HG03469 (cell line): ENCODE measurements at regions not wholly inside any gene's neighbourhood (a gene's known extent, or its start where the extent isn't known, plus 50 kb on each side); places are given as distances from the start of the nearest gene placed in this dataset.

ENCODE experiments used
- ATAC-seq: cut with Tn5 transposase; IDR thresholded peaks from one replicate; pipeline ENCODE4 v1.9.1; 2021; ENCODE audit warnings: mild to moderate bottlenecking, moderate library complexity, moderate number of reproducible peaks; ENCODE audit not compliant: unreplicated experiment

GRCh38 chr22:49066619-49067018 lies 761.1 kb downstream of the BRD1 start:
- no peak for ATAC-seq

GRCh38 chr22:49064836-49065235 lies 762.8 kb downstream of the BRD1 start:
- ATAC-seq, result no peak

- no peak for ATAC-seq
These were observed 764.2 kb downstream of the BRD1 start for GRCh38 chr22:49063545-49063890.

GRCh38 chr22:49062802-49063544 lies 764.7 kb downstream of the BRD1 start:
- no peak for ATAC-seq

- no peak for ATAC-seq
These were observed 765.4 kb downstream of the BRD1 start for GRCh38 chr22:49062155-49062801.

- no peak for ATAC-seq
These were observed 769.8 kb downstream of the BRD1 start for GRCh38 chr22:49057910-49058309.

GRCh38 chr22:49056301-49056700 lies 771.4 kb downstream of the BRD1 start:
- ATAC-seq, result no peak

GRCh38 chr22:49055406-49055805 lies 772.3 kb downstream of the BRD1 start:
- ATAC-seq, result no peak

GRCh38 chr22:49053578-49053977 lies 774.1 kb downstream of the BRD1 start:
- ATAC-seq, result no peak

- ATAC-seq, result no peak
These were observed 775.1 kb downstream of the BRD1 start for GRCh38 chr22:49052560-49052959.

GRCh38 chr22:49052023-49052538 lies 775.6 kb downstream of the BRD1 start:
- no peak for ATAC-seq

GRCh38 chr22:49051491-49052022 lies 776.1 kb downstream of the BRD1 start:
- no peak for ATAC-seq

GRCh38 chr22:49049691-49050090 lies 778.0 kb downstream of the BRD1 start:
- no peak for ATAC-seq

- no peak for ATAC-seq
These were observed 779.1 kb downstream of the BRD1 start for GRCh38 chr22:49048591-49048990.

- no peak for ATAC-seq
These were observed 780.2 kb downstream of the BRD1 start for GRCh38 chr22:49047447-49047846.

- ATAC-seq, result no peak
These were observed 780.9 kb downstream of the BRD1 start for GRCh38 chr22:49046546-49047361.

GRCh38 chr22:49046000-49046545 lies 781.6 kb downstream of the BRD1 start:
- no peak for ATAC-seq

GRCh38 chr22:49045276-49045675 lies 782.4 kb downstream of the BRD1 start:
- no peak for ATAC-seq

- no peak for ATAC-seq
These were observed 782.9 kb downstream of the BRD1 start for GRCh38 chr22:49044776-49045175.

- ATAC-seq, result no peak
These were observed 783.6 kb downstream of the BRD1 start for GRCh38 chr22:49044091-49044490.
